Liver (tissue), 7 donors: ENCODE measurements at regions not wholly inside any gene's neighbourhood (a gene's known extent, or its start where the extent isn't known, plus 50 kb on each side); places are given as distances from the start of the nearest gene placed in this dataset.
"Not testable (repeated sequence)": the region's sequence is repeated elsewhere in the genome, so short reads cannot be mapped to it uniquely, and the experiment has no call there.

ENCODE experiments used
- DNase-seq: peaks from one replicate; pipeline ENCODE4 v3.0.0-alpha.2; 2017; ENCODE audit warnings: low spot score
- H3K27ac ChIP-seq, 2 donors: one replicate each; pipeline ENCODE4 v1.7.0; 2013; ENCODE audit warnings: inconsistent platforms in 2 of 2, low read length in 2 of 2, control low read depth in 1 of 2, low read depth in 1 of 2, mild to moderate bottlenecking in 1 of 2
- H3K27me3 ChIP-seq, 4 donors: one replicate each; pipeline versions ENCODE4 v1.6.1 to v1.7.0; 2013; ENCODE audit warnings: low read length in 3 of 4, inconsistent platforms in 1 of 4, mild to moderate bottlenecking in 1 of 4, moderate library complexity in 1 of 4; ENCODE audit not compliant: control insufficient read depth in 4 of 4, insufficient read depth in 4 of 4
- H3K36me3 ChIP-seq, 4 donors: one replicate each; pipeline versions ENCODE4 v1.6.1 to v1.7.0; 2013; ENCODE audit warnings: low read length in 3 of 4, mild to moderate bottlenecking in 3 of 4, low read depth in 1 of 4, moderate library complexity in 1 of 4; ENCODE audit not compliant: control insufficient read depth in 4 of 4, insufficient read depth in 3 of 4
- H3K4me1 ChIP-seq, 4 donors: one replicate each; pipeline versions ENCODE4 v1.6.1 to v1.7.0; 2013; ENCODE audit warnings: low read length in 3 of 4, mild to moderate bottlenecking in 3 of 4, moderate library complexity in 1 of 4; ENCODE audit not compliant: control insufficient read depth in 4 of 4, insufficient read depth in 4 of 4
- H3K4me3 ChIP-seq, 3 donors: one replicate each; pipeline versions ENCODE4 v1.6.1 to v1.7.0; 2013; ENCODE audit warnings: low read length in 3 of 3, control low read depth in 1 of 3, low read depth in 1 of 3, mild to moderate bottlenecking in 1 of 3
- H3K9ac ChIP-seq, 2 donors: one replicate each; pipeline ENCODE4 v1.7.0; 2013; ENCODE audit warnings: low read length in 2 of 2, mild to moderate bottlenecking in 2 of 2, moderate library complexity in 2 of 2, control low read depth in 1 of 2, low read depth in 1 of 2
- H3K9me3 ChIP-seq, 4 donors: one replicate each; pipeline versions ENCODE4 v1.6.1 to v1.7.0; 2013; ENCODE audit warnings: low read length in 3 of 4; ENCODE audit not compliant: control insufficient read depth in 4 of 4
- ATF3 ChIP-seq: IDR thresholded peaks from 2 replicates; pipeline ENCODE4 v1.6.1; 2016; ENCODE audit warnings: antibody characterized with exemption
- EGR1 ChIP-seq, 2 donors: IDR thresholded peaks; 2 replicates each; pipeline ENCODE4 v1.6.1; 2016 to 2018; ENCODE audit warnings: antibody characterized with exemption in 2 of 2, low read depth in 2 of 2
- FOXA2 ChIP-seq: IDR thresholded peaks from 2 replicates; pipeline ENCODE4 v1.6.1; 2016; ENCODE audit warnings: antibody characterized with exemption
- GABPA ChIP-seq, 2 donors: IDR thresholded peaks in 1 of 2; conservative IDR thresholded peaks in 1 of 2; 2 replicates each; pipeline ENCODE4 v1.6.1; 2016; ENCODE audit warnings: antibody characterized with exemption in 2 of 2, mild to moderate bottlenecking in 1 of 2, moderate library complexity in 1 of 2
- HNF4G ChIP-seq: IDR thresholded peaks from 2 replicates; pipeline ENCODE4 v1.6.1; 2016; ENCODE audit warnings: antibody characterized with exemption
- JUND ChIP-seq, 2 donors: IDR thresholded peaks; 2 replicates each; pipeline ENCODE4 v1.6.1; 2016; ENCODE audit warnings: antibody characterized with exemption in 2 of 2
- MAX ChIP-seq: IDR thresholded peaks from 2 replicates; pipeline ENCODE4 v1.6.1; 2016; ENCODE audit warnings: antibody characterized with exemption
- RAD21 ChIP-seq, 2 donors: IDR thresholded peaks; 2 replicates each; pipeline ENCODE4 v1.6.1; 2016; ENCODE audit warnings: antibody characterized with exemption in 2 of 2, mild to moderate bottlenecking in 2 of 2
- SP1 ChIP-seq: IDR thresholded peaks from 2 replicates; pipeline ENCODE4 v1.6.1; 2018; ENCODE audit warnings: antibody characterized with exemption, mild to moderate bottlenecking
- TAF1 ChIP-seq: conservative IDR thresholded peaks from 2 replicates; pipeline ENCODE4 v1.6.1; 2016; ENCODE audit warnings: antibody characterized with exemption, mild to moderate bottlenecking
- YY1 ChIP-seq: IDR thresholded peaks from 2 replicates; pipeline ENCODE4 v1.6.1; 2016; ENCODE audit warnings: antibody characterized with exemption, mild to moderate bottlenecking
- ZBTB33 ChIP-seq: IDR thresholded peaks from 2 replicates; pipeline ENCODE4 v1.6.1; 2016; ENCODE audit warnings: antibody characterized with exemption
- WGBS: extraction: QIAGEN DNeasy Blood & Tissue Kit; methylation state at CpG from one replicate; pipeline ENCODE4 v1.1.7; 2013; 5-methylcytosine and 5-hydroxymethylcytosine counted together
- TF ChIP-seq, protein P1 (sequence below): IDR thresholded peaks from 2 replicates; pipeline ENCODE4 v1.6.1; 2016; ENCODE audit warnings: antibody characterized with exemption, mild to moderate bottlenecking
- donor health status: healthy.
- donor health status: healthy.
- donor health status: healthy.
- donor health status: healthy.

GRCh38 chr3:82163907-82164520 lies 402.6 kb upstream of the GBE1 start (continued):
- TF ChIP-seq HNF4G (no peak), MAX (no peak)

GRCh38 chr3:82157952-82158351 lies 396.5 kb upstream of the GBE1 start:
- no peak for TF ChIP-seq TAF1
- no peak for TF ChIP-seq JUND (IDR thresholded peaks at IDR 0.05)
- TF ChIP-seq FOXA2: no peak
- no peak for TF ChIP-seq RAD21 (IDR thresholded peaks at IDR 0.05)
- TF ChIP-seq, protein P1, sequence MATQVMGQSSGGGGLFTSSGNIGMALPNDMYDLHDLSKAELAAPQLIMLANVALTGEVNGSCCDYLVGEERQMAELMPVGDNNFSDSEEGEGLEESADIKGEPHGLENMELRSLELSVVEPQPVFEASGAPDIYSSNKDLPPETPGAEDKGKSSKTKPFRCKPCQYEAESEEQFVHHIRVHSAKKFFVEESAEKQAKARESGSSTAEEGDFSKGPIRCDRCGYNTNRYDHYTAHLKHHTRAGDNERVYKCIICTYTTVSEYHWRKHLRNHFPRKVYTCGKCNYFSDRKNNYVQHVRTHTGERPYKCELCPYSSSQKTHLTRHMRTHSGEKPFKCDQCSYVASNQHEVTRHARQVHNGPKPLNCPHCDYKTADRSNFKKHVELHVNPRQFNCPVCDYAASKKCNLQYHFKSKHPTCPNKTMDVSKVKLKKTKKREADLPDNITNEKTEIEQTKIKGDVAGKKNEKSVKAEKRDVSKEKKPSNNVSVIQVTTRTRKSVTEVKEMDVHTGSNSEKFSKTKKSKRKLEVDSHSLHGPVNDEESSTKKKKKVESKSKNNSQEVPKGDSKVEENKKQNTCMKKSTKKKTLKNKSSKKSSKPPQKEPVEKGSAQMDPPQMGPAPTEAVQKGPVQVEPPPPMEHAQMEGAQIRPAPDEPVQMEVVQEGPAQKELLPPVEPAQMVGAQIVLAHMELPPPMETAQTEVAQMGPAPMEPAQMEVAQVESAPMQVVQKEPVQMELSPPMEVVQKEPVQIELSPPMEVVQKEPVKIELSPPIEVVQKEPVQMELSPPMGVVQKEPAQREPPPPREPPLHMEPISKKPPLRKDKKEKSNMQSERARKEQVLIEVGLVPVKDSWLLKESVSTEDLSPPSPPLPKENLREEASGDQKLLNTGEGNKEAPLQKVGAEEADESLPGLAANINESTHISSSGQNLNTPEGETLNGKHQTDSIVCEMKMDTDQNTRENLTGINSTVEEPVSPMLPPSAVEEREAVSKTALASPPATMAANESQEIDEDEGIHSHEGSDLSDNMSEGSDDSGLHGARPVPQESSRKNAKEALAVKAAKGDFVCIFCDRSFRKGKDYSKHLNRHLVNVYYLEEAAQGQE: no peak
- TF ChIP-seq YY1: no peak
- no peak for TF ChIP-seq ATF3
- TF ChIP-seq GABPA (IDR thresholded peaks at IDR 0.05 in 1 of 2, conservative IDR thresholded peaks at IDR 0.05 in 1 of 2): no peak
- no peak for TF ChIP-seq EGR1 (IDR thresholded peaks at IDR 0.05; ENCODE audit: low read depth in 2 of 2)
- TF ChIP-seq ZBTB33: no peak
- no peak for TF ChIP-seq SP1
- H3K9ac ChIP-seq: no peak overlapping the region
- no peaks in the 10 kb centered on the region for H3K4me1 ChIP-seq
- no peaks in the 10 kb centered on the region for H3K9me3 ChIP-seq
- H3K36me3 ChIP-seq: no peaks in the 10 kb centered on the region
- DNase-seq: no peak
- H3K4me3 ChIP-seq: no peak overlapping the region
- no peak overlapping the region for H3K27ac ChIP-seq
- H3K27me3 ChIP-seq: no peaks in the 10 kb centered on the region
- WGBS: 86% methylated on average over 5 of the region's 5 CpGs

- not testable (repeated sequence) for H3K9me3 ChIP-seq, H3K9ac ChIP-seq, H3K36me3 ChIP-seq, H3K4me3 ChIP-seq, H3K27me3 ChIP-seq, H3K27ac ChIP-seq, DNase-seq, H3K4me1 ChIP-seq
- WGBS: 50% methylated on average over 1 of the region's 1 CpG
Observed at GRCh38 chr3:82153892-82154291, 392.4 kb upstream of the GBE1 start.
